Esophagus squamous epithelium (tissue), 4 donors: ENCODE measurements at regions not wholly inside any gene's neighbourhood (a gene's known extent, or its start where the extent isn't known, plus 50 kb on each side); places are given as distances from the start of the nearest gene placed in this dataset.
A peak's percentile ranks its signal among the peaks of the same experiment; 100 is the strongest.

Experiments
- POLR2A ChIP-seq, 4 donors: fragments of 450-650 bp; IDR thresholded peaks; one replicate each; pipeline ENCODE4 v1.6.1; 2017; ENCODE audit warnings: antibody characterized with exemption in 4 of 4, mild to moderate bottlenecking in 4 of 4, moderate library complexity in 3 of 4
- TF ChIP-seq, protein P1 (sequence below), 6 experiments: fragments of 450-650 bp in 4 of 6; fragments of 200-600 bp in 2 of 6; sonication (generic) in 2 of 6; IDR thresholded peaks; one replicate each; pipeline ENCODE4 v1.5.1; 2016 to 2019; ENCODE audit warnings: antibody characterized with exemption in 6 of 6, mild to moderate bottlenecking in 4 of 6, moderate library complexity in 4 of 6

DNA sequence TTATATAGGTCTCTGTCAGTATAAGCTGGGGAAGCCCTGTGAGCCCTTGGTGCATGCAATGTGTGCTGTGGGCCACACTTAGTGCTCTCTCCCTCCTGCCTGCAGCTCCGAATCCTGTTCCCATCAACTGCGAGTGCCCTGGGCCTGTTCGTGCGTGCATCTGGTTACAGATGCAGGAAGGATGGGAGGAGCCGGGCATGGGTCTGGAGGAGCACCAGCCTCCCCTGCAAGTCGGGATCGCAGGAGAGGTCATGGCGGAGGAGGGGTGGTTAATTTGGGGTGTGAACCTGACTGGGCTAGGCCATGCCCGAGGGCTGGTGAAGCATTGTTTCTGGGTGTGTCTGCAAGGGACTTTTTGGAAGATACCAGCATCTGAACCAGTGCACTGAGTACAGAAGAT is 274.6 kb upstream of the IRX4 start:
- TF ChIP-seq, protein P1, sequence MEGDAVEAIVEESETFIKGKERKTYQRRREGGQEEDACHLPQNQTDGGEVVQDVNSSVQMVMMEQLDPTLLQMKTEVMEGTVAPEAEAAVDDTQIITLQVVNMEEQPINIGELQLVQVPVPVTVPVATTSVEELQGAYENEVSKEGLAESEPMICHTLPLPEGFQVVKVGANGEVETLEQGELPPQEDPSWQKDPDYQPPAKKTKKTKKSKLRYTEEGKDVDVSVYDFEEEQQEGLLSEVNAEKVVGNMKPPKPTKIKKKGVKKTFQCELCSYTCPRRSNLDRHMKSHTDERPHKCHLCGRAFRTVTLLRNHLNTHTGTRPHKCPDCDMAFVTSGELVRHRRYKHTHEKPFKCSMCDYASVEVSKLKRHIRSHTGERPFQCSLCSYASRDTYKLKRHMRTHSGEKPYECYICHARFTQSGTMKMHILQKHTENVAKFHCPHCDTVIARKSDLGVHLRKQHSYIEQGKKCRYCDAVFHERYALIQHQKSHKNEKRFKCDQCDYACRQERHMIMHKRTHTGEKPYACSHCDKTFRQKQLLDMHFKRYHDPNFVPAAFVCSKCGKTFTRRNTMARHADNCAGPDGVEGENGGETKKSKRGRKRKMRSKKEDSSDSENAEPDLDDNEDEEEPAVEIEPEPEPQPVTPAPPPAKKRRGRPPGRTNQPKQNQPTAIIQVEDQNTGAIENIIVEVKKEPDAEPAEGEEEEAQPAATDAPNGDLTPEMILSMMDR (IDR thresholded peaks at IDR 0.05): peak in 1 of 6 experiments; percentile 10
- no peak for TF ChIP-seq POLR2A (IDR thresholded peaks at IDR 0.05)
